NCI-H146 treated with DMSO at 0.1 percent for 48 hours (cell line): ENCODE measurements at regions not wholly inside any gene's neighbourhood (a gene's known extent, or its start where the extent isn't known, plus 50 kb on each side); places are given as distances from the start of the nearest gene placed in this dataset.
"Not testable (repeated sequence)": the region's sequence is repeated elsewhere in the genome, so short reads cannot be mapped to it uniquely, and the experiment has no call there.

Source experiments
- DNase-seq: peaks from one replicate; lab custom pipeline; 2025; ENCODE audit not compliant: unreplicated experiment; lab: John Stamatoyannopoulos, UW

GRCh38 chr12:20105943-20106342, 262.4 kb upstream of the PDE3A start:
- no peak for DNase-seq

DNA sequence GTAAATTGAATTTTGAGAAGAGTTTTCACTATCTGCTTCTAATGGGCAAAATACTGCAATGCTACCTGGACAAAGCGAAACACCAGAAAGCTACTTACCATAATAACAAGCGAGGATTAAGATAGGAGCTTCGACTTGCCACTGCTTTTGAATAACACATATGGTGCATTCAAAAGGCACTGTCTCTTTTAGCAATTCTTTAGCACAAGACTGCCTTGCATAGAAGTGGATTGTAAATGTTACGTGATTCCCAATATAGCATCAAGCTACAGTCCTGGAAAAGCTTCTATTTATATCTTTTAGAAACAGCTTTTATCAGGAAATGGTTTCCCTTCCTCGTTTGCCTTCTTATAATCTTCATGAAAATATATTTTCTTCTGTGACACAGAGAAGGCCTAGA, 258.7 kb upstream of the PDE3A start:
- DNase-seq, result no peak

GRCh38 chr12:20115371-20115770, 253.0 kb upstream of the PDE3A start:
- DNase-seq, result not testable (repeated sequence)

DNA sequence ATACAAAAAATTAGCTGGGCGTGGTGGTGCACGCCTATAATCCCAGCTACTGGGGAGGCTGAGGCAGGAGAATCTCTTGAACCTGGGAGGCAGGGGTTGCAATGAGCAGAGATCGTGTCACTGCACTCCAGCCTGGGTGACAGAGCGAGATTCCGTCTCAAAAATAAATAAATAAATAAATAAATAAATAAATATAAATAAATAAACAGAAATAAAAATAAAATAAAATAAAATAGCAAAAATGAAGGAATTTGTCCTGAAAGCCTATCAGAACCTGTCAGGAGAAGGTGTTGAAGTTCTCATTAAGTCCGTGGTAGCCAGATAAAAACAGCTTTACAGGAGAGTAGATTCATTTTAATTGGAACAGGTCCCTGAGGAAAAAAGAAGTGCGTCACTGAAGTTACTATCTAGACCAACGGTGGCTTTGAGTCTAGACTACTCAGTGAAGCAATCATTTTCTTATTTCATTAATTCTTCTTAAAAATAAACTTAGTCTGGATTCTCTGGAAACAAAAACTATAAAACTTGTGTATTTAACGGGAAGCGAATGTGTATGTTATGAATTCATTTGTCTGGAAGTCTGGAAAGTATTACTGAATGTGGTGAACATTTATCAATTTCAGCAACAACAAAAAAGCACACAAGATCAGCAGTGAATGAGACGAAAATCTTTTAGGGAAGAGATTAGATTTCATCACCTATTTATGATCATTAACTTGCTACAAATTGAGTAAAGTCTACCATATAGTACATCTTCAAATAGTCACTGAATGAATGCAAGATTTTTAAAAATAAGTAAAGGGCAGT, 248.5 kb upstream of the PDE3A start:
- no peak for DNase-seq

DNA sequence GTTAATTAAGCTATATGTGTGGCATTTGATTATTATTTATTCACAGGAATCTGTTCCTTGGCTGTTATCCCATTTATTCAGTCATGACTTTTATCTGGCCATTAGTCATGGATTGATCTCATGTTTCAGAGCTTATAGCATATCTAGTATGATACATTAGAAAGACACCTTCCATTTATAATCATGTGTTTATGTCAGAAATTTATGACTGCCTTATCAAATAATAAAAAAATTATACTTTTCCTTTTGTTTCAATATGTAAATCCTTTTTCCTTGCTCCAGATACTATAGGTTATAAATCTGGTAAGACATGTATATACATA, 248.0 kb upstream of the PDE3A start:
- DNase-seq, result no peak

DNA sequence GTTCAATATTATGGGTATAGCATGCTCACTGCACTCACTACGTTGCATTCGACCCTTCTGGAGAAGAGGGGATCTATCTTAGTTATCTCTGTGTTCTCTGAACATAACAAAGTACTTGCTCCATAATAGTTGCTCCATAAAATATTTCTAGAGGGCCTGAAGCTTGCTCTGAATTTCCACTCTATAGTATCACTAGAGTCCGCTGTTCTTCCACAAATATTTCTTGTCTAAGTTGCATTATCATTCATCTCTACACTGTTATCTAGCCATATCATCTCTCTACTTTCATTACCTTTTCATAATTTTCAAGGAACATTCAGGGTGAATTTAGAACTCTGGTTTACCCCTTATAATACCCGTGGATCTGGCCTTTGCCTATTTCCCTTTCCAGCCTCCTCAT, 246.1 kb upstream of the PDE3A start:
- DNase-seq, result no peak

DNA sequence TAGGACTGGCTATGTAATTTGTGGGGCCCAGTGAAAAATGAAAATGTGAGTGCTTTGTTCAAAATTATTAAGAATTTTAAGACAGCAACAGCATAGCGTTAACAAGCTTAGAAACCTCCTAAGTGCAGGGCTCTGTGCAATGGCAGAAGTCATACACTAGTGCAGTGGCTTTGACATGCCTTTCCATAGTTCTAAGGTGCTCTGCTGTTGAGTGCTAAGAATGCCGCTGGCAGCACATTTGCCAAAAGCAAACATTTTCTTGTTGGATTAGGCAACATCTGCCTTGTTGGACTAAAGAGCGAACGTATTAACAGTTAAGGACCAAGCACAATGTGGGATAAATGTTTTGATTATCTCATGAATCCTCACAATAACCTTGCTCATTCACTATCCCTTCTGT, 244.9 kb upstream of the PDE3A start:
- DNase-seq, result no peak

GRCh38 chr12:20125276-20125798, 243.0 kb upstream of the PDE3A start:
- DNase-seq, result no peak

DNA sequence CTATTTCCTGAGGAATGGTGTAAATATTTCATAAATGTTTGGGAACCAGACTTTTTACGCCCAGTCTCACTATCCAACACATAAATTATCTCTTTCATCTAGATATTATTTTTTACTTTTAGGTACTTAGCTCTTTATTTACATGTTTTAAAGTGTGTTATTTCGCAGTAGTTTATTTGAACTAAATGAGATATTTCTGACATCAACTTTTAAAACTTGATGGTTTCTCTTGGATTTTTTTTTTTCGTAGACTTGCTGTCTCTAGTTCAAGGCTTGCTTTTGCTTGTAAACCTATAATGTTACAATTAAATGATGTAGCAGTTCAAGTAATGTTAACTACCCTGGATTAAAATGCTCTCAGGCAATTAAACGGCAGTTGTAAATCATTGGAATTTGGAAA, 241.7 kb upstream of the PDE3A start:
- no peak for DNase-seq

DNA sequence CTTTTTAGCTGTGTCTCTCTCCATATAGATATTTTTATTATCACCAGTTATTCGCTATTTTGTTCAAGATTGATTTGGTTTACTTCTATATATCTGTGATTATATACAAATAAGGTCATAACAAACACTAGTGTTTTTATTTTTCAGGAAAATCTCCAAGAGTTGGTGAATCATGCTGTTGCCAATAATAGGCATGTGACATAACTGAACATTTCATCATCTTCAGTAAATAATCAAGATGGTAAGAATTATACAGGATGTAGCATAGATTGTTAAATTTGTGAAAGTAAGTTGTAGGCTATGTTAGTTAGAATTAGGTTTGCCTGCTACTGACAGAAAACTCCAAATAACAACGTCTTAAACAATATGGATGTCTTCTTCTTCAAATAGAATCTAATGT, 240.9 kb upstream of the PDE3A start:
- no peak for DNase-seq

DNA sequence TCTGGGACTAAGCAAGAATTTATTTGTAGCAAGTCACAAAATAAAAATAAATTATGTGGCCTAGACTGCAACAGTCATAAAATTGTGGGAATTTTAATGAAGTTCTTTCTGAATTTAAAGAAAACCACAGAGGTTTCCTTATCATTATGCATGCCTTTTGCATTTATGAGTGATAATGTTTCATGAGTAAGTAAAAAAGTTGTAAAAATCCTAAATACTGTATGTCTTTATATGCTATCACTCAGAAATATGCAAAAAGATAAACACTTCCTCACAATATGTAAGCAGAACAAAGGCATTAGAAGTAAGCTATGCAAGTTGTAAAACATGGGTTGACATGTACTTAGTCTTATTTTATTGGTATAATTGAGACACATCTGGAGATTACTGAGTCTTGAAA, 239.4 kb upstream of the PDE3A start:
- no peak for DNase-seq

- no peak for DNase-seq
These were observed 235.5 kb upstream of the PDE3A start for GRCh38 chr12:20132818-20133217.

DNA sequence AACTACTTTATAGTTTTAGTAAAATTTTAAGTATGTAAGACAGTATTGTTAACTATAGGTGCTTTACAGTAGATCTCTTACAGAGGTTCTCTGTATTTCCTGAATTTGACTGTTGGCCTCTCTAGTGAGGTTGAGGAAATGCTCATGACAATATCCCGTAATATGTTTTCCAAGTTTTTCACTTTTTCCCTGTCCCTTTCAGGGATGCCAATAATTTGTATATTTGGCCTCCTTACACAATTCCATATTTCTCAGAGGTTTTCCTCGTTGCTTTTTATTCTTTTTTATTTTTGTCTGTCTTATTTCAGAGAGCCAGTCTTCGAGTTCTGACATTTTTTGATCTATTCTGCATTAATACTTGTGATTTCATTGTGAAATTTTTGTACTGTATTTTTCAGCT, 233.7 kb upstream of the PDE3A start:
- DNase-seq, result no peak

DNA sequence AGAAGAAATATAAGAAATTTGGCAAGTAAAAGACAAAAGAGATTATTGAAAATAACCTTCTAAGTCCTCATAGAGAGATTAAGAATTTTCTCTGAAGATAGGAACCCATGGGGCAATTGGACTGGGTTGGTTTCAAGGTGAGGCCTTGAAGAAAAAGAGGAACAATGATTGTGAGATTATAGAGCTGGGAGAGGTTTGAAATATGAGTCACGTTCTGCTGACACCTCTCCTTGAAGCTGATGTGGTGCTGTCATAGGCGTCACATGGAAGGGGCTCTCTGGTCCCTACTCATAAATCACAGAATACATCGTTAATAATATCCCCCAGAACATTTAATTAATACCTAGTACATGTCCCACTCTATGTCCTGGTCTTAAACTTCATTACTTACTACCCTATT, 227.6 kb upstream of the PDE3A start:
- no peak for DNase-seq

DNA sequence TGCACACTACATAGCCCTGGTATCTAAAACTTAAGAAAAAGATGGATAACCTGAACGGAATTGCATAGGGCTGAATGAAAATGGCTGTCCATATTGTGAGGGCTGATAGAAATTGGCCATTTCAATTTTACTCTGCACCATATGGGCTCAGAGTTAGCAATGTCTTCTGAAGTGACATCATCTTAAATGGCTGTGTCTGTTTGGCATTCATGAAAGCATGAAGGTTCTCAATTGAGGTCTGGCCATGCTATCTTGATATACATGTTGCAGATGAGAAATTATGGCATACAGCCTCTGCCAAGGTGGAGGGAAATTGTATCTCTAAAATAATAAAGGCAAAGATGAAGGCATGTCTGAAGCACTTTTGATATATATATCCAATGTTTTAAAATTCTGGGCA, 226.0 kb upstream of the PDE3A start:
- no peak for DNase-seq

- DNase-seq, result no peak
These were observed 225.4 kb upstream of the PDE3A start for GRCh38 chr12:20142956-20143355.

DNA sequence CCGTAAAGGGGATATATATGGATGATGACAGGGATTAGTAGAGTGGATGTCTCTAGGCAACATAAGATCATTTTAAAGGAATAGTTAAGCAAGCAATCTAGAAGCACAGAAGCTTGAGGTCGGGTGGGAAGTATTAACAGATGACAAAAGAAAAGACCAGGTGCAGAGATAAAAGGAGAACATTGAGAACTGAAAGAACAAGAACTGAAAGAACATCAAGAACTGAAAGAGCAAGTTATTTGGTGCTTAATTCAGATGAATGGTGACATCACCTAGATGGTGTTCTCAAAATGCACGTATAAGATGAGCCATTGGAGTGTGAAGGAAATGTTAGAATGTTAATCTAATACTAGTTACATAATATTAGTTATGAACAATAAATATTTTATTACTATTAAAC, 224.0 kb upstream of the PDE3A start:
- DNase-seq, result no peak

- DNase-seq, result no peak
These were observed 220.1 kb upstream of the PDE3A start for GRCh38 chr12:20148241-20148640.

DNA sequence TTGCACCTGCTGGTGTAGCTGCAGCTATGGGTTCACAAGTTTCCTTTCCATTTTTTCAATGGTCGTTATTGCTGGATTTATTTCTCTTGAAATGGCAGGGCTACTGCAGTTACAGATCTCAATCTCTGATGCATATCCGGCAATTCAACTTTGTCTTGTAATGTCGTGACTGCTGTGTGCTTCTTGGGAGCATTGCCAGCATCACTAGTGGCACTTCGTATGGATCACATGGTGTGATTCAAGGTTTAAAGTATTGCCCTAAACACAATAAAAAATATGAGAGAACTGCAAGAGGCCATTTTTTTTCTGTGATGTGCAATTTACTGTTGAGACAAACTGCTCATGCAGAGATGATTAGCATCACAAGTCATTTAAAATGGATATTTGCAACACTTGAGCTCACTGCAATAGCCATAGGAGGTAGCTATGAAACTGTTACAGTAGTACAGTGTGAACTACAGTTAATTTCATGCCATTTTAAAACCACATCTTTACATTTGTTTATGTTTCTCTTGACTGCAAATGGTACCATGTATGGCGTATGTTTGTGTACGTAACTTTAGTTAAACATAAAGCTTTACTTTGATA, 217.4 kb upstream of the PDE3A start:
- DNase-seq, result no peak

GRCh38 chr12:20154052-20154451, 214.3 kb upstream of the PDE3A start:
- no peak for DNase-seq

DNA sequence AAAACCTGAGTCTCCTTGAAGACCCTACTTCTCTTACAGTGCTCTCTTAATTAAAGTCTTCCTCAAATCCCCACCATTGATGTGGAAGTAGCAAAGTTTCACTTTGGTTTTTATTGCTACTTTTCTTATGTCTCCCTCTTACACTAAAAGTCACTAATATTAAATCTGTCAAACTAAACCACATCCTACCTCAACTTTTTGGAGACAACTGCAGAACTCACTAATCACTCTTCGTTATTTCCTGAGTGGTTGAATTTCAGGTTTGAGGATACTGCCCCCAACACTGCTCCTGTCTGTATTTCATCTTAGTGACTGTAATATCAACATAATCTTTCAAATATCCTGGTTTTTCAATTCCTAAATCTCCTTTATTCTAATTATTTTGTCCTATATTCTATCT, 213.0 kb upstream of the PDE3A start:
- no peak for DNase-seq

DNA sequence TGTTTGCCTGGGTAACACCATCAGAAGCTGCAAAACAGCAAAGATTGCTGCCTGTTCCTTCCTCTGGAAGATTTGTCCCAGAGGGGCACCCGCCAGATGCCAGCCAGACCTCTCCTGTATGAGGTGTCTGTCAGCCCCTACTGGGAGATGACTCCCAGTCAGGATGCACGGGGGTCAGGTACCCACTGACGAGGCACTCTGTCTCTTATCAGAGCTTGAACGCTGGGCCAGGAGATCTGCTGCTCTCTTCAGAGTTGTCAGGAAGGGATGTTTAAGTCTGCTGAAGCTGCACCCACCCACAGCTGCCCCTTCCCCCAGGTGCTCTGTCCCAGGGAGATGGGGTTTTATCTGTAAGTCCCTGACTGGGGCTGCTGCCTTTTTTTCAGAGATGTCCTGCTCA, 207.4 kb upstream of the PDE3A start:
- not testable (repeated sequence) for DNase-seq
